GM18502 (cell line): ENCODE measurements at regions not wholly inside any gene's neighbourhood (a gene's known extent, or its start where the extent isn't known, plus 50 kb on each side); places are given as distances from the start of the nearest gene placed in this dataset.
"Not testable (repeated sequence)": the region's sequence is repeated elsewhere in the genome, so short reads cannot be mapped to it uniquely, and the experiment has no call there.

Experiments
- ATAC-seq: cut with Tn5 transposase; IDR thresholded peaks from one replicate; pipeline ENCODE4 v1.9.1; 2021; ENCODE audit warnings: mild to moderate bottlenecking; ENCODE audit not compliant: unreplicated experiment, poor library complexity

GRCh38 chr14:51341338-51341737 lies 101.3 kb downstream of the TMX1 start:
- no peak for ATAC-seq

GRCh38 chr14:51342226-51342625 lies 102.2 kb downstream of the TMX1 start:
- no peak for ATAC-seq

- no peak for ATAC-seq
Measured at GRCh38 chr14:51351997-51352396, 112.0 kb downstream of the TMX1 start.

GRCh38 chr14:51353901-51354300 lies 113.9 kb downstream of the TMX1 start:
- ATAC-seq: no peak

- ATAC-seq: no peak
Measured at GRCh38 chr14:51354846-51355245, 114.8 kb downstream of the TMX1 start.

GRCh38 chr14:51356381-51356780 lies 116.3 kb downstream of the TMX1 start:
- ATAC-seq: no peak

- no peak for ATAC-seq
Measured at GRCh38 chr14:51357250-51357649, 117.2 kb downstream of the TMX1 start.

- no peak for ATAC-seq
Measured at GRCh38 chr14:51360592-51360991, 120.5 kb downstream of the TMX1 start.

- ATAC-seq: no peak
Measured at GRCh38 chr14:51365241-51365965, 125.4 kb downstream of the TMX1 start.

- ATAC-seq: not testable (repeated sequence)
Measured at GRCh38 chr14:51366460-51366859, 126.4 kb downstream of the TMX1 start.

- not testable (repeated sequence) for ATAC-seq
Measured at GRCh38 chr14:51366866-51367599, 127.0 kb downstream of the TMX1 start.

- no peak for ATAC-seq
Measured at GRCh38 chr14:51367600-51367931, 127.5 kb downstream of the TMX1 start.

- ATAC-seq: no peak
Measured at GRCh38 chr14:51368721-51369163, 128.7 kb downstream of the TMX1 start.

- no peak for ATAC-seq
Measured at GRCh38 chr14:51369814-51370213, 129.8 kb downstream of the TMX1 start.

- ATAC-seq: no peak
Measured at GRCh38 chr14:51370758-51371386, 130.8 kb downstream of the TMX1 start.

GRCh38 chr14:51377186-51377585 lies 137.1 kb downstream of the TMX1 start:
- not testable (repeated sequence) for ATAC-seq

GRCh38 chr14:51382506-51382905 lies 142.5 kb downstream of the TMX1 start:
- ATAC-seq: no peak

- no peak for ATAC-seq
Measured at GRCh38 chr14:51386411-51386810, 146.4 kb downstream of the TMX1 start.

GRCh38 chr14:51386983-51387735 lies 147.1 kb downstream of the TMX1 start:
- no peak for ATAC-seq

GRCh38 chr14:51392416-51392815 lies 152.4 kb downstream of the TMX1 start:
- ATAC-seq: no peak

- ATAC-seq: no peak
Measured at GRCh38 chr14:51394384-51394783, 154.3 kb downstream of the TMX1 start.
